GM19438 (cell line): ENCODE measurements at regions not wholly inside any gene's neighbourhood (a gene's known extent, or its start where the extent isn't known, plus 50 kb on each side); places are given as distances from the start of the nearest gene placed in this dataset.
"Not testable (repeated sequence)": the region's sequence is repeated elsewhere in the genome, so short reads cannot be mapped to it uniquely, and the experiment has no call there.

Source experiments
- ATAC-seq: cut with Tn5 transposase; IDR thresholded peaks from one replicate; pipeline ENCODE4 v1.9.1; 2021; ENCODE audit warnings: low read depth; ENCODE audit not compliant: unreplicated experiment

- no peak for ATAC-seq
Observed at GRCh38 chr1:5613900-5614299, 378.3 kb downstream of the NPHP4 start.

GRCh38 chr1:5611851-5612250 is 380.4 kb downstream of the NPHP4 start:
- no peak for ATAC-seq

- no peak for ATAC-seq
Observed at GRCh38 chr1:5611431-5611830, 380.8 kb downstream of the NPHP4 start.

- no peak for ATAC-seq
Observed at GRCh38 chr1:5610432-5610831, 381.8 kb downstream of the NPHP4 start.

- ATAC-seq: no peak
Observed at GRCh38 chr1:5603353-5604104, 388.7 kb downstream of the NPHP4 start.

GRCh38 chr1:5602718-5603117 is 389.5 kb downstream of the NPHP4 start:
- ATAC-seq: not testable (repeated sequence)

- no peak for ATAC-seq
Observed at GRCh38 chr1:5601516-5601915, 390.7 kb downstream of the NPHP4 start.

GRCh38 chr1:5599541-5599940 is 392.7 kb downstream of the NPHP4 start:
- no peak for ATAC-seq

GRCh38 chr1:5598824-5599395 is 393.3 kb downstream of the NPHP4 start:
- ATAC-seq: no peak

GRCh38 chr1:5597991-5598823 is 394.0 kb downstream of the NPHP4 start:
- ATAC-seq: no peak

- ATAC-seq: no peak
Observed at GRCh38 chr1:5597171-5597850, 394.9 kb downstream of the NPHP4 start.

GRCh38 chr1:5596651-5597050 is 395.6 kb downstream of the NPHP4 start:
- no peak for ATAC-seq

GRCh38 chr1:5595531-5596170 is 396.6 kb downstream of the NPHP4 start:
- no peak for ATAC-seq

- no peak for ATAC-seq
Observed at GRCh38 chr1:5594056-5594956, 397.9 kb downstream of the NPHP4 start.

- no peak for ATAC-seq
Observed at GRCh38 chr1:5590717-5591116, 401.5 kb downstream of the NPHP4 start.

- no peak for ATAC-seq
Observed at GRCh38 chr1:5586629-5587028, 405.6 kb downstream of the NPHP4 start.

GRCh38 chr1:5585256-5585655 is 407.0 kb downstream of the NPHP4 start:
- ATAC-seq: no peak

GRCh38 chr1:5580926-5581325 is 411.3 kb downstream of the NPHP4 start:
- ATAC-seq: no peak

- ATAC-seq: no peak
Observed at GRCh38 chr1:5579966-5580365, 412.3 kb downstream of the NPHP4 start.
